ENCODE measurements at regions not wholly inside any gene's neighbourhood (a gene's known extent, or its start where the extent isn't known, plus 50 kb on each side); places are given as distances from the start of the nearest gene placed in this dataset.

DNA sequence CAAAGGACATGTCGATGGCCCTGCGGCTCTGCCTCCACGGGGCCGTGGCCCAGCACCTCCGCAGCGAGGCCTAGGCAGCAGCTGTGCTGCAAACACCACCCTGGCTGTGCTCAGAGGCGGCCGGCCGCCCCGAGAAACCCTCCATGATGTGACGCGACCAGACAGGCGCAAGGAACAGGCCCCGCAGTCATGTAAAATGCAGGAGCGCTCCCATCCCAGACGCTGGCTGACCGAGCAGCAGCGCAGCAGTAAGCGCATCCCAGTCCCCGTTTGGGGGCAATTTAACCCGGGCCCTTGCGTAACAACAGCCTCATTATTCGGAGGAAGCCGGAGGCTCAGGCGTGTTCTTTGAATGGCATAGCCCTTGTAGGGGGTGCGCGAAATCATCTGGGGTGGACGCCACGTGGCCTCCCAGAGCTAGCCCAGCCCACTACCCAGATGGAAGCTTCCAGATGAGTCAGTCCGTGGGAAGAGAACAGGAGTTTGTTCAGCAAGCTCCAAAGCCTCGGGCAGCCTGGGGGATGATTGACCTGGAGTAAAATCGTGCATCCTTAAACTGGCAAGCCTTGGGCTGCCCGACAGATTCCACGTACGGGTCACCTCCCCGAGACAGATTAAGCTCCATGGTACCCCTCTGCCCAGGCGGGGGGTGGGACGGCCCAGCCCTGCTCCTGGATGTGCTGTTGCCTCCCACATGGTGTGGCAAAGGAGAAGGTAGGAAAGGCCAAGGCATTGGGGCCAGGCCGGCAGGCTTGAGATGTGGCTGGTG, 124.0 kb downstream of the HMX1 start:
- TF ChIP-seq OSR1 (CRISPR knock-in tag; IDR thresholded peaks at IDR 0.05) (no peak), TOX (CRISPR knock-in tag; IDR thresholded peaks at IDR 0.05; ENCODE audit: borderline replicate concordance) (no peak), ARNTL (CRISPR knock-in tag; IDR thresholded peaks at IDR 0.05; ENCODE audit: borderline replicate concordance, low read depth) (no peak), PPARA (CRISPR knock-in tag; IDR thresholded peaks at IDR 0.05; ENCODE audit: borderline replicate concordance) (no peak), BACH2 (CRISPR knock-in tag; IDR thresholded peaks at IDR 0.05; ENCODE audit: borderline replicate concordance) (no peak), ZNF70 (CRISPR knock-in tag; IDR thresholded peaks at IDR 0.05) (no peak), RARB (CRISPR knock-in tag; IDR thresholded peaks at IDR 0.05) (no peak), ZFP3 (CRISPR knock-in tag; IDR thresholded peaks at IDR 0.05) (no peak), TCF4 (CRISPR knock-in tag; IDR thresholded peaks at IDR 0.05; ENCODE audit: borderline replicate concordance) (no peak), CSDC2 (CRISPR knock-in tag; IDR thresholded peaks at IDR 0.05) (no peak)
- TF ChIP-seq, protein P1, sequence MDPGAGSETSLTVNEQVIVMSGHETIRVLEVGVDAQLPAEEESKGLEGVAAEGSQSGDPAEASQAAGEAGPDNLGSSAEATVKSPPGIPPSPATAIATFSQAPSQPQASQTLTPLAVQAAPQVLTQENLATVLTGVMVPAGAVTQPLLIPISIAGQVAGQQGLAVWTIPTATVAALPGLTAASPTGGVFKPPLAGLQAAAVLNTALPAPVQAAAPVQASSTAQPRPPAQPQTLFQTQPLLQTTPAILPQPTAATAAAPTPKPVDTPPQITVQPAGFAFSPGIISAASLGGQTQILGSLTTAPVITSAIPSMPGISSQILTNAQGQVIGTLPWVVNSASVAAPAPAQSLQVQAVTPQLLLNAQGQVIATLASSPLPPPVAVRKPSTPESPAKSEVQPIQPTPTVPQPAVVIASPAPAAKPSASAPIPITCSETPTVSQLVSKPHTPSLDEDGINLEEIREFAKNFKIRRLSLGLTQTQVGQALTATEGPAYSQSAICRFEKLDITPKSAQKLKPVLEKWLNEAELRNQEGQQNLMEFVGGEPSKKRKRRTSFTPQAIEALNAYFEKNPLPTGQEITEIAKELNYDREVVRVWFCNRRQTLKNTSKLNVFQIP (CRISPR knock-in tag; IDR thresholded peaks at IDR 0.05; ENCODE audit: borderline replicate concordance, low read depth), result no peak
- TF ChIP-seq, protein P2, sequence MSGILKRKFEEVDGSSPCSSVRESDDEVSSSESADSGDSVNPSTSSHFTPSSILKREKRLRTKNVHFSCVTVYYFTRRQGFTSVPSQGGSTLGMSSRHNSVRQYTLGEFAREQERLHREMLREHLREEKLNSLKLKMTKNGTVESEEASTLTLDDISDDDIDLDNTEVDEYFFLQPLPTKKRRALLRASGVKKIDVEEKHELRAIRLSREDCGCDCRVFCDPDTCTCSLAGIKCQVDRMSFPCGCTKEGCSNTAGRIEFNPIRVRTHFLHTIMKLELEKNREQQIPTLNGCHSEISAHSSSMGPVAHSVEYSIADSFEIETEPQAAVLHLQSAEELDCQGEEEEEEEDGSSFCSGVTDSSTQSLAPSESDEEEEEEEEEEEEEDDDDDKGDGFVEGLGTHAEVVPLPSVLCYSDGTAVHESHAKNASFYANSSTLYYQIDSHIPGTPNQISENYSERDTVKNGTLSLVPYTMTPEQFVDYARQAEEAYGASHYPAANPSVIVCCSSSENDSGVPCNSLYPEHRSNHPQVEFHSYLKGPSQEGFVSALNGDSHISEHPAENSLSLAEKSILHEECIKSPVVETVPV (CRISPR knock-in tag; IDR thresholded peaks at IDR 0.05), result no peak
- TF ChIP-seq, protein P3, sequence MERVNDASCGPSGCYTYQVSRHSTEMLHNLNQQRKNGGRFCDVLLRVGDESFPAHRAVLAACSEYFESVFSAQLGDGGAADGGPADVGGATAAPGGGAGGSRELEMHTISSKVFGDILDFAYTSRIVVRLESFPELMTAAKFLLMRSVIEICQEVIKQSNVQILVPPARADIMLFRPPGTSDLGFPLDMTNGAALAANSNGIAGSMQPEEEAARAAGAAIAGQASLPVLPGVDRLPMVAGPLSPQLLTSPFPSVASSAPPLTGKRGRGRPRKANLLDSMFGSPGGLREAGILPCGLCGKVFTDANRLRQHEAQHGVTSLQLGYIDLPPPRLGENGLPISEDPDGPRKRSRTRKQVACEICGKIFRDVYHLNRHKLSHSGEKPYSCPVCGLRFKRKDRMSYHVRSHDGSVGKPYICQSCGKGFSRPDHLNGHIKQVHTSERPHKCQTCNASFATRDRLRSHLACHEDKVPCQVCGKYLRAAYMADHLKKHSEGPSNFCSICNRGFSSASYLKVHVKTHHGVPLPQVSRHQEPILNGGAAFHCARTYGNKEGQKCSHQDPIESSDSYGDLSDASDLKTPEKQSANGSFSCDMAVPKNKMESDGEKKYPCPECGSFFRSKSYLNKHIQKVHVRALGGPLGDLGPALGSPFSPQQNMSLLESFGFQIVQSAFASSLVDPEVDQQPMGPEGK (CRISPR knock-in tag; IDR thresholded peaks at IDR 0.05; ENCODE audit: borderline replicate concordance), result no peak
